H9 (cell line): ENCODE measurements at regions not wholly inside any gene's neighbourhood (a gene's known extent, or its start where the extent isn't known, plus 50 kb on each side); places are given as distances from the start of the nearest gene placed in this dataset.

ENCODE experiments used
- DNase-seq: peaks from one replicate; pipeline ENCODE4 v3.0.0-alpha.2; 2017
- H2AFZ ChIP-seq: one replicate; pipeline ENCODE4 v1.6.1; 2013; ENCODE audit warnings: mild to moderate bottlenecking, low read length, control low read depth, moderate library complexity
- H2AK5ac ChIP-seq: 2 replicates; pipeline ENCODE4 v1.6.1; 2013; ENCODE audit warnings: low read length, control low read depth, mixed read lengths; ENCODE audit not compliant: insufficient read length
- H2BK120ac ChIP-seq: one replicate; pipeline ENCODE4 v1.6.1; 2013; ENCODE audit warnings: low read depth, mild to moderate bottlenecking, low read length, control low read depth, inconsistent platforms; ENCODE audit not compliant: poor library complexity, severe bottlenecking
- H2BK12ac ChIP-seq: 2 replicates; pipeline ENCODE4 v1.6.1; 2013; ENCODE audit warnings: low read length, control low read depth, mixed read lengths, low read depth; ENCODE audit not compliant: insufficient read length
- H2BK15ac ChIP-seq: 2 replicates; pipeline ENCODE4 v1.6.1; 2013; ENCODE audit warnings: low read depth, low read length, control low read depth
- H2BK20ac ChIP-seq: one replicate; pipeline ENCODE4 v1.6.1; 2013; ENCODE audit warnings: low read depth, mild to moderate bottlenecking, low read length, control low read depth, inconsistent platforms; ENCODE audit not compliant: poor library complexity, severe bottlenecking
- H2BK5ac ChIP-seq: 2 replicates; pipeline ENCODE4 v1.6.1; 2013; ENCODE audit warnings: low read length, control low read depth, mixed read lengths; ENCODE audit not compliant: insufficient read length
- H3K14ac ChIP-seq: 2 replicates; pipeline ENCODE4 v1.6.1; 2013; ENCODE audit warnings: low read length, control low read depth; ENCODE audit not compliant: insufficient read depth
- H3K18ac ChIP-seq: 2 replicates; pipeline ENCODE4 v1.6.1; 2013; ENCODE audit warnings: low read depth, mild to moderate bottlenecking, mixed read lengths, low read length, control low read depth; ENCODE audit not compliant: insufficient read length
- H3K23ac ChIP-seq: 2 replicates; pipeline ENCODE4 v1.6.1; 2013; ENCODE audit warnings: low read length, control low read depth, mixed read lengths, low read depth; ENCODE audit not compliant: insufficient read length
- H3K23me2 ChIP-seq: 2 replicates; pipeline ENCODE4 v1.6.1; 2013; ENCODE audit warnings: low read depth, mild to moderate bottlenecking, mixed read lengths, low read length, control low read depth; ENCODE audit not compliant: insufficient read length, poor library complexity, severe bottlenecking
- H3K27ac ChIP-seq: 2 replicates; pipeline ENCODE4 v1.5.1; 2013; ENCODE audit warnings: low read length, control low read depth, mixed read lengths, low read depth; ENCODE audit not compliant: insufficient read length
- H3K27me3 ChIP-seq: 2 replicates; pipeline ENCODE4 v1.6.1; 2013; ENCODE audit warnings: low read length, control low read depth, inconsistent platforms; ENCODE audit not compliant: insufficient read depth
- H3K4ac ChIP-seq: 2 replicates; pipeline ENCODE4 v1.6.1; 2013; ENCODE audit warnings: low read depth, mild to moderate bottlenecking, control low read depth, inconsistent platforms, low read length, moderate library complexity
- H3K4me1 ChIP-seq: 2 replicates; pipeline ENCODE4 v1.6.1; 2013; ENCODE audit warnings: low read length, control low read depth, inconsistent platforms; ENCODE audit not compliant: insufficient read depth
- H3K4me2 ChIP-seq: 2 replicates; pipeline ENCODE4 v1.6.1; 2013; ENCODE audit warnings: low read length, control low read depth, mixed read lengths; ENCODE audit not compliant: insufficient read length, insufficient read depth
- H3K56ac ChIP-seq: 2 replicates; pipeline ENCODE4 v1.6.1; 2013; ENCODE audit warnings: low read depth, mild to moderate bottlenecking, mixed read lengths, low read length, control low read depth; ENCODE audit not compliant: insufficient read length
- H3K79me1 ChIP-seq: 2 replicates; pipeline ENCODE4 v1.6.1; 2013; ENCODE audit warnings: low read depth, mild to moderate bottlenecking, moderate library complexity, low read length, control low read depth, inconsistent platforms; ENCODE audit not compliant: insufficient read depth, poor library complexity, severe bottlenecking
- H3K79me2 ChIP-seq: 2 replicates; pipeline ENCODE4 v1.6.1; 2013; ENCODE audit warnings: low read length, control low read depth, inconsistent platforms; ENCODE audit not compliant: insufficient read depth
- H3K9ac ChIP-seq: 2 replicates; pipeline ENCODE4 v1.6.1; 2013; ENCODE audit warnings: low read length, control low read depth, mixed read lengths; ENCODE audit not compliant: insufficient read length; ENCODE audit errors: extremely low read depth
- H3K9me3 ChIP-seq: one replicate; pipeline ENCODE4 v1.6.1; 2013; ENCODE audit warnings: low read depth, low read length, inconsistent platforms; ENCODE audit not compliant: control insufficient read depth
- H3T11ph ChIP-seq: one replicate; pipeline ENCODE4 v1.6.1; 2013; ENCODE audit warnings: mild to moderate bottlenecking, low read length, control low read depth, inconsistent platforms
- H4K20me1 ChIP-seq: one replicate; pipeline ENCODE4 v1.6.1; 2013; ENCODE audit not compliant: control insufficient read depth, insufficient read length, insufficient read depth
- H4K5ac ChIP-seq: 2 replicates; pipeline ENCODE4 v1.6.1; 2013; ENCODE audit warnings: low read depth, mild to moderate bottlenecking, mixed read lengths, low read length, control low read depth; ENCODE audit not compliant: insufficient read length
- H4K8ac ChIP-seq: replicated peaks from 2 replicates; pipeline ENCODE4 v1.6.1; 2013; ENCODE audit warnings: low read length, control low read depth, mixed read lengths, low read depth; ENCODE audit not compliant: insufficient read length
- H4K91ac ChIP-seq: 2 replicates; pipeline ENCODE4 v1.6.1; 2013; ENCODE audit warnings: low read depth, mild to moderate bottlenecking, moderate library complexity, mixed read lengths, low read length, control low read depth; ENCODE audit not compliant: insufficient read length
- H3K27ac Mint-ChIP-seq, 3 experiments: 2 replicates in 2 of 3; 3 replicates in 1 of 3; pipeline ENCODE4 v1.8.0; 2020 to 2021; ENCODE audit warnings: mixed read lengths in 3 of 3, mild to moderate bottlenecking in 1 of 3, moderate library complexity in 1 of 3
- H3K27me3 Mint-ChIP-seq: 2 replicates; pipeline ENCODE4 v1.8.0; 2021; ENCODE audit warnings: low read depth, mild to moderate bottlenecking, moderate library complexity, mixed read lengths
- H3K36me3 Mint-ChIP-seq, 3 experiments: 2 replicates in 2 of 3; 3 replicates in 1 of 3; pipeline ENCODE4 v1.8.0; 2020 to 2021; ENCODE audit warnings: low read depth in 3 of 3, mixed read lengths in 3 of 3; ENCODE audit not compliant: insufficient read depth in 1 of 3
- H3K4me1 Mint-ChIP-seq, 2 experiments: 2 replicates each; pipeline ENCODE4 v1.8.0; 2020; ENCODE audit warnings: mixed read lengths in 2 of 2
- H3K4me3 Mint-ChIP-seq, 2 experiments: 2 replicates in 1 of 2; 3 replicates in 1 of 2; pipeline ENCODE4 v1.8.0; 2020 to 2021; ENCODE audit warnings: mild to moderate bottlenecking in 2 of 2, mixed read lengths in 2 of 2, moderate library complexity in 1 of 2
- H3K9me3 Mint-ChIP-seq, 2 experiments: 2 replicates in 1 of 2; 3 replicates in 1 of 2; pipeline ENCODE4 v1.8.0; 2020; ENCODE audit warnings: mild to moderate bottlenecking in 2 of 2, mixed read lengths in 2 of 2, moderate library complexity in 1 of 2
- CTCF ChIP-seq: fragments of 200-600 bp; sonication (generic); conservative IDR thresholded peaks from 3 replicates; pipeline ENCODE4 v1.8.0; 2021; ENCODE audit warnings: antibody characterized with exemption, mild to moderate bottlenecking
- WGBS: extraction: QIAGEN DNeasy Blood & Tissue Kit; methylation state at CpG from one replicate; pipeline ENCODE4 v1.1.7; 2013; ENCODE audit warnings: missing lambda C conversion rate, low lambda C conversion rate, mixed read lengths; ENCODE audit not compliant: insufficient read length; ENCODE audit errors: extremely low coverage; 5-methylcytosine and 5-hydroxymethylcytosine counted together

- no peak overlapping the region for H3T11ph ChIP-seq
- no peak overlapping the region for H3K14ac ChIP-seq
- H3K9me3 ChIP-seq: no peaks in the 10 kb centered on the region
- no peak overlapping the region for H4K5ac ChIP-seq
- Mint-ChIP-seq H3K4me3 (no peak overlapping the region), H3K4me1 (no peaks in the 10 kb centered on the region), H3K27me3 (no peaks in the 10 kb centered on the region), H3K9me3 (peaks cover 2 to 4% of the 10 kb centered on the region in 2 experiments; a peak in 1 of 5 replicates), H3K36me3 (no peaks in the 10 kb centered on the region), H3K27ac (no peak overlapping the region)
- H3K56ac ChIP-seq: no peak overlapping the region
- H2BK20ac ChIP-seq: no peak overlapping the region
- DNase-seq: no peak
- H2BK5ac ChIP-seq: no peak overlapping the region
- H2AFZ ChIP-seq: no peak overlapping the region
- H3K23ac ChIP-seq: no peak overlapping the region
- no peak for TF ChIP-seq CTCF
- no peak overlapping the region for H4K8ac ChIP-seq
- no peak overlapping the region for H4K91ac ChIP-seq
- no peaks in the 10 kb centered on the region for H3K23me2 ChIP-seq
- H4K20me1 ChIP-seq: no peaks in the 10 kb centered on the region
- no peaks in the 10 kb centered on the region for H3K4me1 ChIP-seq
- H3K18ac ChIP-seq: no peak overlapping the region
- H2AK5ac ChIP-seq: no peak overlapping the region
- no peak overlapping the region for H3K27ac ChIP-seq
- no peak overlapping the region for H2BK12ac ChIP-seq
- H3K4me2 ChIP-seq: no peak overlapping the region
- H3K79me1 ChIP-seq: no peaks in the 10 kb centered on the region
- no peaks in the 10 kb centered on the region for H3K27me3 ChIP-seq
- H3K79me2 ChIP-seq: no peaks in the 10 kb centered on the region
- WGBS: no CpG with 5 or more reads among the region's 3 CpGs
- no peak overlapping the region for H3K4ac ChIP-seq
- H3K9ac ChIP-seq: no peak overlapping the region
- no peak overlapping the region for H2BK120ac ChIP-seq
- no peak overlapping the region for H2BK15ac ChIP-seq
Observed at GRCh38 chr2:41420219-41420618, 627.6 kb upstream of the PKDCC start.
